ENCODE measurements at regions not wholly inside any gene's neighbourhood (a gene's known extent, or its start where the extent isn't known, plus 50 kb on each side); places are given as distances from the start of the nearest gene placed in this dataset.

GRCh38 chr7:91443862-91444261 lies 179.6 kb downstream of the FZD1 start:
- H3K4me3 ChIP-seq, result no peak overlapping the region
- H3K9me3 ChIP-seq (ENCODE audit: low read depth), result no peaks in the 10 kb centered on the region
- no peaks in the 10 kb centered on the region for H3K36me3 ChIP-seq
- no peak for TF ChIP-seq CTCF (IDR thresholded peaks at IDR 0.05; ENCODE audit: low read depth, low read length)
- no peaks in the 10 kb centered on the region for H3K27me3 ChIP-seq
- H3K27ac ChIP-seq, result no peak overlapping the region
- DNase-seq (ENCODE audit: low read depth in 1 of 2, low spot score in 1 of 2), result no peak
- H3K4me1 ChIP-seq (ENCODE audit: low read depth), result no peaks in the 10 kb centered on the region

GRCh38 chr7:91446819-91447218 lies 182.6 kb downstream of the FZD1 start:
- H3K36me3 ChIP-seq, result no peaks in the 10 kb centered on the region
- no peaks in the 10 kb centered on the region for H3K4me1 ChIP-seq (ENCODE audit: low read depth)
- peak in 1 of 2 donors; percentile 19 for DNase-seq (ENCODE audit: low read depth in 1 of 2, low spot score in 1 of 2)
- no peak overlapping the region for H3K4me3 ChIP-seq
- no peak overlapping the region for H3K27ac ChIP-seq
- no peak for TF ChIP-seq CTCF (IDR thresholded peaks at IDR 0.05; ENCODE audit: low read depth, low read length)
- no peaks in the 10 kb centered on the region for H3K27me3 ChIP-seq
- H3K9me3 ChIP-seq (ENCODE audit: low read depth), result no peaks in the 10 kb centered on the region

- Histone ChIP-seq H3K36me3 (no peaks in the 10 kb centered on the region), H3K4me3 (no peak overlapping the region), H3K9me3 (ENCODE audit: low read depth) (no peaks in the 10 kb centered on the region), H3K27me3 (no peaks in the 10 kb centered on the region), H3K27ac (no peak overlapping the region), H3K4me1 (ENCODE audit: low read depth) (no peaks in the 10 kb centered on the region)
- DNase-seq (ENCODE audit: low read depth in 1 of 2, low spot score in 1 of 2), result no peak
- TF ChIP-seq CTCF (IDR thresholded peaks at IDR 0.05; ENCODE audit: low read depth, low read length), result no peak
Observed at GRCh38 chr7:91455411-91455810, 191.2 kb downstream of the FZD1 start.

- Histone ChIP-seq H3K27ac (no peak overlapping the region), H3K9me3 (ENCODE audit: low read depth) (no peaks in the 10 kb centered on the region), H3K36me3 (no peaks in the 10 kb centered on the region), H3K4me3 (no peak overlapping the region), H3K4me1 (ENCODE audit: low read depth) (no peaks in the 10 kb centered on the region), H3K27me3 (no peaks in the 10 kb centered on the region)
- peak in 1 of 2 donors; percentile 5 for DNase-seq (ENCODE audit: low read depth in 1 of 2, low spot score in 1 of 2)
- no peak for TF ChIP-seq CTCF (IDR thresholded peaks at IDR 0.05; ENCODE audit: low read depth, low read length)
Observed at GRCh38 chr7:91457208-91457607, 193.0 kb downstream of the FZD1 start.

- no peak for DNase-seq (ENCODE audit: low read depth in 1 of 2, low spot score in 1 of 2)
- no peak overlapping the region for H3K4me3 ChIP-seq
- H3K4me1 ChIP-seq (ENCODE audit: low read depth), result no peaks in the 10 kb centered on the region
- no peaks in the 10 kb centered on the region for H3K27me3 ChIP-seq
- H3K36me3 ChIP-seq, result no peaks in the 10 kb centered on the region
- no peak overlapping the region for H3K27ac ChIP-seq
- no peaks in the 10 kb centered on the region for H3K9me3 ChIP-seq (ENCODE audit: low read depth)
- no peak for TF ChIP-seq CTCF (IDR thresholded peaks at IDR 0.05; ENCODE audit: low read depth, low read length)
Observed at GRCh38 chr7:91459539-91459938, 195.3 kb downstream of the FZD1 start.

- Histone ChIP-seq H3K27me3 (no peaks in the 10 kb centered on the region), H3K27ac (no peak overlapping the region), H3K9me3 (ENCODE audit: low read depth) (no peaks in the 10 kb centered on the region), H3K4me3 (no peak overlapping the region), H3K36me3 (no peaks in the 10 kb centered on the region), H3K4me1 (ENCODE audit: low read depth) (no peaks in the 10 kb centered on the region)
- no peak for TF ChIP-seq CTCF (IDR thresholded peaks at IDR 0.05; ENCODE audit: low read depth, low read length)
- DNase-seq (ENCODE audit: low read depth in 1 of 2, low spot score in 1 of 2), result peak in 1 of 2 donors; percentile 10
Observed at GRCh38 chr7:91462316-91462715, 198.1 kb downstream of the FZD1 start.
